ENCODE measurements at regions not wholly inside any gene's neighbourhood (a gene's known extent, or its start where the extent isn't known, plus 50 kb on each side); places are given as distances from the start of the nearest gene placed in this dataset.

DNA sequence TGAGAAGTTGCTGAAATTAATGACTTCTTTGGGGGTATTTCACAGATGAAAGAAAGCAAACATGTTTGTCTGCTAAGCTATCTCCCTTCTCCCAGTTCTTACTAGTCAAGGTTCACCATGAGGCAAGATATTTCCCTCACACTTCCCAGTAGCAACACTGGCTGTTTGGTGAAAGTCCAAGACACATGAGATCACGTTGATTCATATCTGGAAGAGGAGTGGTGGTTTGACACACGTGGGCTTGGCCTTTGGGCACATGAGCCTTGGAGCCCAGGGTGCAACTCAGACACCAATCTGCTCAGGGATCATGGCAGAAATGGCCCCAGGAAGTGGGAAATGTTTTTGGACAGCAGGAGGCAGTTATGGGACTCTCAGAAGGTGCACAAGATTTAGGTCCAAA is 66.1 kb upstream of the APCDD1 start:
- TF ChIP-seq CTCF (IDR thresholded peaks at IDR 0.05; ENCODE audit: insufficient read depth, low read depth, low read length) (no peak), EZH2 (IDR thresholded peaks at IDR 0.05; ENCODE audit: insufficient read depth, low read length) (no peak)

Data from astrocyte (in vitro differentiated cells and primary cell).